Endodermal cell (in vitro differentiated cells): ENCODE measurements at regions not wholly inside any gene's neighbourhood (a gene's known extent, or its start where the extent isn't known, plus 50 kb on each side); places are given as distances from the start of the nearest gene placed in this dataset.

ENCODE experiments used
- DNase-seq: peaks from one replicate; pipeline ENCODE4 v3.0.0-alpha.2; 2017
- H3K27ac ChIP-seq: 2 replicates; pipeline ENCODE4 v1.5.1; 2013; ENCODE audit warnings: mild to moderate bottlenecking, low read depth, low read length, moderate library complexity
- H3K27me3 ChIP-seq: 2 replicates; pipeline ENCODE4 v1.6.1; 2013; ENCODE audit warnings: mild to moderate bottlenecking, low read length, moderate library complexity; ENCODE audit not compliant: insufficient read depth, control insufficient read depth, poor library complexity, severe bottlenecking
- H3K36me3 ChIP-seq: 2 replicates; pipeline ENCODE4 v1.7.0; 2013; ENCODE audit warnings: mild to moderate bottlenecking, low read length, moderate library complexity; ENCODE audit not compliant: control insufficient read depth, insufficient read depth
- H3K4me1 ChIP-seq: one replicate; pipeline ENCODE4 v1.7.0; 2013; ENCODE audit warnings: low read length; ENCODE audit not compliant: control insufficient read depth, insufficient read depth
- H3K4me3 ChIP-seq: 2 replicates; pipeline ENCODE4 v1.5.1; 2013; ENCODE audit warnings: mild to moderate bottlenecking, low read length, moderate library complexity
- H3K9ac ChIP-seq: 2 replicates; pipeline ENCODE4 v1.6.1; 2013; ENCODE audit warnings: mild to moderate bottlenecking, low read length, moderate library complexity; ENCODE audit not compliant: poor library complexity, severe bottlenecking; ENCODE audit errors: extremely low read depth
- H3K9me3 ChIP-seq: 2 replicates; pipeline ENCODE4 v1.6.1; 2013; ENCODE audit warnings: mild to moderate bottlenecking, low read length, moderate library complexity; ENCODE audit not compliant: control insufficient read depth
- H3K27ac Mint-ChIP-seq: 2 replicates; pipeline ENCODE4 v1.8.0; 2020; ENCODE audit warnings: mixed read lengths
- H3K27me3 Mint-ChIP-seq: 2 replicates; pipeline ENCODE4 v1.8.0; 2021; ENCODE audit warnings: mild to moderate bottlenecking, mixed read lengths; ENCODE audit not compliant: insufficient read depth
- H3K36me3 Mint-ChIP-seq: 2 replicates; pipeline ENCODE4 v1.8.0; 2020; ENCODE audit warnings: low read depth, mixed read lengths
- H3K4me1 Mint-ChIP-seq: 2 replicates; pipeline ENCODE4 v1.8.0; 2020; ENCODE audit warnings: mixed read lengths
- H3K4me3 Mint-ChIP-seq: 2 replicates; pipeline ENCODE4 v1.8.0; 2020; ENCODE audit warnings: mild to moderate bottlenecking, moderate library complexity, mixed read lengths
- H3K9me3 Mint-ChIP-seq: 2 replicates; pipeline ENCODE4 v1.8.0; 2020; ENCODE audit warnings: mild to moderate bottlenecking, mixed read lengths
- WGBS, 2 experiments: methylation state at CpG; one replicate each; pipeline versions ENCODE4 v1.1.5 to v1.1.7; 2013; ENCODE audit warnings: missing lambda C conversion rate in 2 of 2, mixed read lengths in 1 of 2; ENCODE audit not compliant: insufficient coverage in 1 of 2, insufficient read length in 1 of 2; 5-methylcytosine and 5-hydroxymethylcytosine counted together
- TF ChIP-seq, protein P1 (sequence below): fragments of 200-600 bp; sonication (generic); conservative IDR thresholded peaks from 2 replicates; pipeline ENCODE4 v1.5.0; 2021; ENCODE audit warnings: antibody characterized with exemption, mild to moderate bottlenecking

- Mint-ChIP-seq H3K4me3 (no peak overlapping the region), H3K36me3 (no peaks in the 10 kb centered on the region), H3K9me3 (peaks cover 7% of the 10 kb centered on the region), H3K27me3 (peaks cover 35% of the 10 kb centered on the region), H3K4me1 (peaks cover 8% of the 10 kb centered on the region), H3K27ac (no peak overlapping the region)
- Histone ChIP-seq H3K4me1 (peaks cover 4% of the 10 kb centered on the region), H3K9ac (no peak overlapping the region), H3K27ac (no peak overlapping the region), H3K9me3 (no peaks in the 10 kb centered on the region), H3K27me3 (no peaks in the 10 kb centered on the region), H3K36me3 (no peaks in the 10 kb centered on the region), H3K4me3 (no peak overlapping the region)
- TF ChIP-seq, protein P1, sequence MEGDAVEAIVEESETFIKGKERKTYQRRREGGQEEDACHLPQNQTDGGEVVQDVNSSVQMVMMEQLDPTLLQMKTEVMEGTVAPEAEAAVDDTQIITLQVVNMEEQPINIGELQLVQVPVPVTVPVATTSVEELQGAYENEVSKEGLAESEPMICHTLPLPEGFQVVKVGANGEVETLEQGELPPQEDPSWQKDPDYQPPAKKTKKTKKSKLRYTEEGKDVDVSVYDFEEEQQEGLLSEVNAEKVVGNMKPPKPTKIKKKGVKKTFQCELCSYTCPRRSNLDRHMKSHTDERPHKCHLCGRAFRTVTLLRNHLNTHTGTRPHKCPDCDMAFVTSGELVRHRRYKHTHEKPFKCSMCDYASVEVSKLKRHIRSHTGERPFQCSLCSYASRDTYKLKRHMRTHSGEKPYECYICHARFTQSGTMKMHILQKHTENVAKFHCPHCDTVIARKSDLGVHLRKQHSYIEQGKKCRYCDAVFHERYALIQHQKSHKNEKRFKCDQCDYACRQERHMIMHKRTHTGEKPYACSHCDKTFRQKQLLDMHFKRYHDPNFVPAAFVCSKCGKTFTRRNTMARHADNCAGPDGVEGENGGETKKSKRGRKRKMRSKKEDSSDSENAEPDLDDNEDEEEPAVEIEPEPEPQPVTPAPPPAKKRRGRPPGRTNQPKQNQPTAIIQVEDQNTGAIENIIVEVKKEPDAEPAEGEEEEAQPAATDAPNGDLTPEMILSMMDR: no peak
- no peak for DNase-seq
- WGBS, 2 experiments: 87 to 92% methylated on average over 3 to 5 of the region's 5 CpGs
Observed at GRCh38 chr2:118638453-118638852, 209.0 kb downstream of the EN1 start.

DNA sequence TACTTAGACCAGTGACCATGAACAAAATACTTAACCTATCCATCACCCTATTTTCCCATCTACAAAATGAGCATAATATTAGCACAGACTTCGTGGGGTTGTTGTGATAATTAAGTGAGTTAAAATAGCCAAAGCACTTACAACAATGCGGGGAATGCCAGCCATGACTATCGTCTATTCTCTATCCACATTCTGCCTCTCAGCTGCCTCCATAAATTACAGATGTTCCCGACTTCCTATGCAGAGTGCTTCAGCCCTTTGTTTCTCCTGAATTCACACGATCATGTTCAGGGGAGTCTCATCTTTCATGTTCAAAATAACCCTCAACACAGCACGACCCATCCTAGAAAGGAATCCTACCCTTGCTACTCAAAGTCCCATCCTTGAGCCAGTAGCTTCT is 211.6 kb downstream of the EN1 start:
- Mint-ChIP-seq H3K27ac (no peak overlapping the region), H3K36me3 (no peaks in the 10 kb centered on the region), H3K4me3 (no peak overlapping the region), H3K9me3 (peaks cover 16% of the 10 kb centered on the region), H3K27me3 (peaks cover 29% of the 10 kb centered on the region), H3K4me1 (peaks cover 4% of the 10 kb centered on the region)
- H3K27ac ChIP-seq: no peak overlapping the region
- no peaks in the 10 kb centered on the region for H3K27me3 ChIP-seq
- H3K4me3 ChIP-seq: no peak overlapping the region
- H3K9me3 ChIP-seq: no peaks in the 10 kb centered on the region
- no peak for DNase-seq
- no peak overlapping the region for H3K9ac ChIP-seq
- TF ChIP-seq, protein P1: no peak
- no peaks in the 10 kb centered on the region for H3K36me3 ChIP-seq
- WGBS, 2 experiments: 71 to 76% methylated on average over 4 to 6 of the region's 6 CpGs
- H3K4me1 ChIP-seq: peaks cover 4% of the 10 kb centered on the region

DNA sequence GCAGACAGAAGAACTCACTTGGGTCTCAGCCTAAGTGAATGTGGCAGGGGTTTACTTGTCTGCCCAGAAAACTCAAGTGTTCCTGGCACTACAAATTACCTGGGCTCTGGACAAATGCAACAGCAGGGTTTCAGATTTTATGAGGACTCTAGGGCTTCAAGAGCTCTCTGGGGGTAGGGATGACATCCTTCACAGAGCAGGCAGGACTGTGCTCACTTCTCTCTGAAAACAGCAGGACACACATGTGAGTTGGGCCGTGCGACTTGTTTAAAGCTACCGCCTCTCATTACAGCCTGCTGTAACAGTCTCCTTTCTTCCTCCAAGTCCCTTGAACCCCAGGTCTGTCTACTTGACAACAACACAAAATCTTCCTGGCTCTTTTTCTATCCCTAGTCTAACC is 212.6 kb downstream of the EN1 start:
- no peaks in the 10 kb centered on the region for H3K27me3 ChIP-seq
- TF ChIP-seq, protein P1: no peak
- peaks cover 16% of the 10 kb centered on the region for H3K9me3 Mint-ChIP-seq
- no peaks in the 10 kb centered on the region for H3K9me3 ChIP-seq
- H3K27ac Mint-ChIP-seq: no peak overlapping the region
- peaks cover 4% of the 10 kb centered on the region for H3K4me1 ChIP-seq
- peaks cover 24% of the 10 kb centered on the region for H3K27me3 Mint-ChIP-seq
- H3K27ac ChIP-seq: no peak overlapping the region
- 62 to 88% methylated on average over 2 to 3 of the region's 3 CpGs for WGBS, 2 experiments
- H3K4me1 Mint-ChIP-seq: peaks cover 4% of the 10 kb centered on the region
- no peaks in the 10 kb centered on the region for H3K36me3 Mint-ChIP-seq
- no peak overlapping the region for H3K9ac ChIP-seq
- H3K4me3 ChIP-seq: no peak overlapping the region
- no peak for DNase-seq
- H3K36me3 ChIP-seq: no peaks in the 10 kb centered on the region
- H3K4me3 Mint-ChIP-seq: no peak overlapping the region
